ENCODE measurements at regions not wholly inside any gene's neighbourhood (a gene's known extent, or its start where the extent isn't known, plus 50 kb on each side); places are given as distances from the start of the nearest gene placed in this dataset.

DNA sequence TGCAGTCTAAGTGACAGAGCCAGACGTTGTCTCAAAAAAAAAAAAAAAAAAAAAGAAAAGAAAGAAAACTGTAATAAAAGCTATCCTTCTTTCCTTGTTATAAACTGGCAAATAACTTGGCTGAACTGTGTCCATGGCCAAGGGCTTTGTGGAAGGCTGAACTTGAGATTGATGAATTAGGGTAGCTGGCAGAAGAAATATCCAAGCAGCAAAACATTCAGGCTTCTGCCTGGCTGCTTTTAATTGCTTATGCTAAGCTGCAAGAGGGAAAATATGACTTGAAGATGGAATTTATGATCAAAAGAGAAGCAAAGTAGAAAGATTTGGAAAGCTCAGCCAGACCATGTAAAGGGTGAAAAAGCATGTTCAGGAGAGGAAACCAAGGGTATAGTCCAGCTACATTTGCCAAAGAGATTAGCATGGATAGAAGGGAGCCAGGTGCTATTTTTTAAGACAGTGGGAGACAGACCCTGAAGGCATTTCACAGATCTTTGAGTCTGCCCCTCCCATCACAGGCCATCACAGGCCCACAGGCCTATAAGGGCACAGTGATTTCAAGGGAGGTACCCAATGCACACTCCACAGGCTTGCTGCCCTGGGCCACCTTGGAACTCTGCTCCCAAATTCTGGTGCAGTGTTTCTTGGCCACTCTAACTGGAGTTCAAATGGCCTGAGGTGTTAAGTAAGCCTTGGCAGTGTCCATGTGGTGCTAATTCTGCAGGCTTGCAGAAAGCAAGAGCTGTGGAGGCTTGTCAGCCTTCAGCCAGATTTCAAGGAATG is 226.0 kb downstream of the AEBP2 start:
- no peak for TF ChIP-seq POLR2AphosphoS5 (IDR thresholded peaks at IDR 0.05; ENCODE audit: low read depth, low read length)
- TF ChIP-seq TAF1 (IDR thresholded peaks at IDR 0.05; ENCODE audit: borderline replicate concordance, low read depth, low read length): no peak

Measured in GM12892 (cell line).